ENCODE measurements at regions not wholly inside any gene's neighbourhood (a gene's known extent, or its start where the extent isn't known, plus 50 kb on each side); places are given as distances from the start of the nearest gene placed in this dataset.
"Not testable (repeated sequence)": the region's sequence is repeated elsewhere in the genome, so short reads cannot be mapped to it uniquely, and the experiment has no call there.

DNA sequence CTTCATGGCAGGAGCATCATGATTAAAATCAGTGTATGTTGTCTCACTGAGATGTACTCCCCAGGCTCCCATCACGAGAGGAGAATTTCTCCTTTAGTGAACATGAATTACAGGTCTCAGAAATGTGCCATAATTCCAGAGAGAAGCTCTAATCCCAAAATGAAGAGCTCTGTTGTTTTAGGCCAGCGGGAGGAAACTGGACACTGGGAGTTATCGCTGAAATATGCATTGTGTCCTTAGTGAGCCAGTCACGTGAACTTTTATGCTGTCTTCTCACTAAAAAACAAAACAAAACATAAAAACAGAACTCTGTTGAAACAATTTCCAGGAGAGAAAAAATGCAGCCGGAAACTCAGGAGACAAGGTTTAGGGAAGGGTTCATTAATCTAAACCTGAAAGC lies 315.7 kb upstream of the NT5E start:
- no peak overlapping the region for H3K4me3 ChIP-seq
- H3K4me1 ChIP-seq = no peaks in the 10 kb centered on the region
- no peaks in the 10 kb centered on the region for H3K27me3 ChIP-seq (ENCODE audit: low read depth)
- no peaks in the 10 kb centered on the region for H3K9me3 ChIP-seq
- no peaks in the 10 kb centered on the region for H3K36me3 ChIP-seq (replicated peaks)
- in situ Hi-C loops (cut with MboI; ENCODE audit: low sequenced_read_pairs) = no loop called here
- no peak for DNase-seq (ENCODE audit: low spot score in 2 of 2)

DNA sequence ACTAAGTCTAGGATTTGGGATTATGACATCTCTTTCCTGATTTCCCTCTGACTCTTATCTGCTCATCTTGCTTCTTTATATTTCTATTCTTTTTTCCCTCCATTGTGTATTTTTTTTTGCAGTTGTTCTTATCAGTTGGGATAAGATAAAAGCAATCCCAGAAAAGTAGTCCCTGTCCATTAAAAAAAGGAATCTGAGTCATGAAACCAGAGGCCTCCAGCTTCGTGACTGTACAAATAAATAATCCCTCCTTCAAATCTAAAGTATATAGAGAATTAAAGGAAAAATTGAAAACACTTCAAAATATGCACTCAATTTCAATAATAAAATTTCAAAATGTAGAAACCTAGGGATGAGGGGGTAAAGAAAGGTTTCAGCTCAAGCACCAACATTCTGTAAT lies 317.8 kb upstream of the NT5E start:
- H3K36me3 ChIP-seq (replicated peaks) = no peaks in the 10 kb centered on the region
- in situ Hi-C loops (cut with MboI; ENCODE audit: low sequenced_read_pairs) = no loop called here
- no peak overlapping the region for H3K4me3 ChIP-seq
- no peaks in the 10 kb centered on the region for H3K27me3 ChIP-seq (ENCODE audit: low read depth)
- DNase-seq (ENCODE audit: low spot score in 2 of 2) = no peak
- no peaks in the 10 kb centered on the region for H3K9me3 ChIP-seq
- H3K4me1 ChIP-seq = no peaks in the 10 kb centered on the region

DNA sequence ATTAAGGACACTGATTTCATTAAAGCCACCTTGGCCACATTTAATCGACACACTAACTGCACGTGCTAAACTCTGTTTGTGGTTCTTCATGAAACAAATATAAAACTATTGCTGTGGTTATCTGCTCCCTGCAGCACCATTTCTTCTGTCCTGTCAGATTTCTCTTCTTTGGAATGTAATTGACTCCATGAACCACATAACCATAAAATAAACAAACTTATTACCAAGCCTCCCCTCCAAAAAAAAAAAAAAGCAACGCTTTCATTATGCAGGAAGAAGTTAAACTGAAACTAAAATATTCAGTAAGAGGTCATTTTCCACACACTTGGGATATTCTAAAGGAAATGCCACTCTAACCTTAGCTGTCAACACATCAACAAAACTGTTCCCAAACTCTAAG lies 319.1 kb upstream of the NT5E start:
- no peaks in the 10 kb centered on the region for H3K36me3 ChIP-seq (replicated peaks)
- no peaks in the 10 kb centered on the region for H3K9me3 ChIP-seq
- no peak overlapping the region for H3K4me3 ChIP-seq
- H3K27me3 ChIP-seq (ENCODE audit: low read depth) = no peaks in the 10 kb centered on the region
- no peak for DNase-seq (ENCODE audit: low spot score in 2 of 2)
- no peaks in the 10 kb centered on the region for H3K4me1 ChIP-seq
- in situ Hi-C loops (cut with MboI; ENCODE audit: low sequenced_read_pairs) = no loop called here

DNA sequence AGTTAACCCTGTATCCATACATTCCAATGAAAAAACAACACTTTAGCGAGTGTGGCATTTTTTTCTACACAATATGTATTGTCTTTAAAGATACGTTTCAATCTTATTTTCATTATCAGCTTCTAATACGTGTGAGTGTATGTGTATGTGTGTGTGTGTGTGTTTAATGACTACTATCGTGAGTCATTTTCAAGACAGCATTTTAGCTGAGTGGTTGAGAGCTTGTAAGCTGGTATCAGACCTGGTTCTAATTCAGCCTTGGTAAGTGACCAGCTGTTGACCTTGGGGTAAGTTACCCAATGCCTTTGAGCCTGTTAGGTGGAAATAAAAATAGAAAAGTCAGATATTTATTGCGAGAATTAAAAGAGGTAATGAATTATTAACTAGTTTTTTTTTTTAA lies 320.0 kb upstream of the NT5E start:
- H3K27me3 ChIP-seq (ENCODE audit: low read depth) = peaks cover 3% of the 10 kb centered on the region; the same call in 1 of the 2 replicates
- no peaks in the 10 kb centered on the region for H3K9me3 ChIP-seq
- H3K36me3 ChIP-seq (replicated peaks) = no peaks in the 10 kb centered on the region
- H3K4me1 ChIP-seq = no peaks in the 10 kb centered on the region
- in situ Hi-C loops (cut with MboI; ENCODE audit: low sequenced_read_pairs) = no loop called here
- no peak overlapping the region for H3K4me3 ChIP-seq
- DNase-seq (ENCODE audit: low spot score in 2 of 2) = no peak

DNA sequence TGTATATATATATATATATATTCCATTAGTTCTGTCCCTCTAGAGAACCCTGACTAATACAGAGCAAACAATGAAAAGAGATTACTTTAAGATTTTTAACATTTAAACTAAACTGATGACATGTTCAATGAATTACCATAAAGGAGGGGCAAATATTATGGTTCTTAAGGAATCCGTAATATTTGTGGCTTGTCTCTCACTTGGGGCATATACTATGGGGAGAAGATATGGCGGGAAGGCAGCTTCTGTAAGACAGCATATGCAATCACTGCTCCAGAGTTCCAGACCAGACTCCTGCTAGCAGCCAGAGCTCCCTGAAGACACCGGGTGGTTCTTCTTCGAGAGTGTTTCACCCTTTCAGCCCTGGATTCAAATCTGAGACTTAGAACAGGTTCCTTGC lies 321.1 kb upstream of the NT5E start:
- Histone ChIP-seq H3K4me3 (no peak overlapping the region), H3K4me1 (no peaks in the 10 kb centered on the region), H3K9me3 (no peaks in the 10 kb centered on the region), H3K36me3 (replicated peaks) (no peaks in the 10 kb centered on the region), H3K27me3 (ENCODE audit: low read depth) (peaks cover 3% of the 10 kb centered on the region; the same call in 1 of the 2 replicates)
- DNase-seq (ENCODE audit: low spot score in 2 of 2) = no peak
- in situ Hi-C loops (cut with MboI; ENCODE audit: low sequenced_read_pairs) = no loop called here

DNA sequence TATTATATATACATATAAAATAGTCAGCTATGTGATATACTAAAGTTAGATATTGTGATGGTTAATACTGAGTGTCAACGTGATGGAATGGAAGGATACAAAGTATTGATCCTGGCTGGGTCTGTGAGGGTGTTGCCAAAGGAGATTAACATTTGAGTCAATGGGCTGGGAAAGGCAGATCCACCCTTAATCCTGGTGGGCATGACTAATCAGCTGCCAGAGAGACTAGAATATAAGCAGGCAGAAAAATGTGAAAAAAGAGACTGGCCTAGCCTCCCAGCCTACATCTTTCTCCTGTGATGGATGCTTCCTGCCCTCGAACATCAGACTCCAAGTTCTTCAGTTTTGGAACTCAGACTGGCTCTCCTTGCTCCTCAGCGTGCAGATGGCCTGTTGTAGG lies 321.6 kb upstream of the NT5E start:
- H3K9me3 ChIP-seq; H3K4me1 ChIP-seq; H3K4me3 ChIP-seq; H3K36me3 ChIP-seq (replicated peaks); DNase-seq (ENCODE audit: low spot score in 2 of 2); in situ Hi-C loops (cut with MboI; ENCODE audit: low sequenced_read_pairs); H3K27me3 ChIP-seq (ENCODE audit: low read depth): not testable (repeated sequence)

DNA sequence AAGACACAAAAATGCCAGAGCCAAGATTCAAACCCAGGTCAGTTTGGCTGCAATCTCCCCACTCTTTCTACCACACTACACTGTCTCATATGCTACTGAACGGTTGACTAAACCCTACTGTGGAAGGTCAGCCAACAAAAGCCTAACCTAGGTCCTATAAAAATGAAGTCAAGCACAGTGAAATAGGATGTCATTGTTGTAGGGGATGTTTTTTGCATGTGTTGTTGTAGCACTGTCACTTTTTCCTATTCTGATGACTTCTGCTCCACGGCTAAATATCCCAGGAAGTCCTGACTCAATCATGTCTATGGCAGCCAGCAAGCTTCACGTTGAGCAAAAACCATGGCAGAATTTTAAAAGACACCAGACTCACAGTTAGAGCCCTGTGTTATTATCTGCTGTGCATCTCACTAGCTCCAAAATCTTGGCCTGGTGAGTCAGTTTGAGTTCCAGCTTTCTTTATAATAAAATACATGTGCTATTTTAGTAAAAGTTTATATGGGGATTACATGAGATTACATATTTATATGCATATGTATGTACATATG lies 322.1 kb upstream of the NT5E start:
- Histone ChIP-seq H3K4me3 (no peak overlapping the region), H3K27me3 (ENCODE audit: low read depth) (peaks cover 3% of the 10 kb centered on the region; the same call in 1 of the 2 replicates), H3K4me1 (no peaks in the 10 kb centered on the region), H3K9me3 (no peaks in the 10 kb centered on the region), H3K36me3 (replicated peaks) (no peaks in the 10 kb centered on the region)
- no peak for DNase-seq (ENCODE audit: low spot score in 2 of 2)
- in situ Hi-C loops (cut with MboI; ENCODE audit: low sequenced_read_pairs) = no loop called here

DNA sequence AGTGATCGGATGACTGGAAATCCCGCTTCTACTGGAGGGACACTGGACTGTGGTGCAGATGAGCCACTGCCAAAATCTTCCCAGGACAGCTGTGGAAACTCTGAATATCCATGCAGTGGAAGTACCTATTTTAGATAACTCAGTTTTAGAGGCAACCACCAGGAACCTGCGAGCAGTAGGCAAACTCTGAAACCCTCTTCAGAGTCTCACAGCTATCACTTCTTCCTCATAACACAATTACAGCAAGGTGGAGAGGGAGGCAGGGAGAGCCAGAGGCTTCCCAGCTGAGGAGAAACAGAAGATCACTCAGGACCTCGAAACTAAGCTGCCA lies 322.8 kb upstream of the NT5E start:
- DNase-seq (ENCODE audit: low spot score in 2 of 2) = no peak
- Histone ChIP-seq H3K27me3 (ENCODE audit: low read depth) (peaks cover 3% of the 10 kb centered on the region; the same call in 1 of the 2 replicates), H3K4me3 (no peak overlapping the region), H3K36me3 (replicated peaks) (no peaks in the 10 kb centered on the region), H3K4me1 (no peaks in the 10 kb centered on the region), H3K9me3 (no peaks in the 10 kb centered on the region)
- in situ Hi-C loops (cut with MboI; ENCODE audit: low sequenced_read_pairs) = no loop called here

DNA sequence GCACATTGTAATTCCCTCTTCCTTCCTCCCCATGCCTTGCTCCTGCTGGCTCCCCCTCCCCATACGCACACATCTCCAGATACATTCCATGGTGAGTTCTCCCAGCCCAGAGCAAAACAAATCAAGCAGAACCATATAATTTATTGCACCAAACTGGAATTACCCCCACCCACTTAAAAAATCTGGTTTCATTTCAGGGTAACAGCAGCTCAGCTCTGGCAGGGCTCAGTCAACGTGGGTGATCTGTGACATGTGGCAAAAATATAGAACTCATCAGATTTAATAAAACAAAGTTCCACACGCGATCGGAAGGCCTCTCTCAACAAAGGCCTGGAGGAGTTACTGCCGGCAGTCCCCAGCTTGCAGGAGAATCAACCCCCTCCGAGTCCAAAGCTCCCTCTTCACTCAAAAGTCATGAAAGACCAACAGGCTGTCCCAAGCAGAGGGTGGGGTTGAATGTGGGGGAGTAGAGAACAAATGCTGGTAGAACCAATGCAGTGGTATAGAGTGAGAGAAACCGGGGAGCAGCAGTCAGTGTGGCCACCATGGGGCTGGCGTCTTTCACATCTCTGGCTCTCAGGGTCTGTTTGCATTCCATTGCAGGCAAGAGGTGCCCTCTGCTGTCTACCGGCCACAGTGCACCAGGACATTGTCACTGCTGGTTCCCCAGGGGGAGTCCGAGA lies 323.3 kb upstream of the NT5E start:
- Histone ChIP-seq H3K27me3 (ENCODE audit: low read depth) (peaks cover 3% of the 10 kb centered on the region; the same call in 1 of the 2 replicates), H3K36me3 (replicated peaks) (no peaks in the 10 kb centered on the region), H3K9me3 (no peaks in the 10 kb centered on the region), H3K4me3 (no peak overlapping the region), H3K4me1 (no peaks in the 10 kb centered on the region)
- peak in 1 of 2 experiments; percentile 62 for DNase-seq (ENCODE audit: low spot score in 2 of 2)
- in situ Hi-C loops (cut with MboI; ENCODE audit: low sequenced_read_pairs) = no loop called here

DNA sequence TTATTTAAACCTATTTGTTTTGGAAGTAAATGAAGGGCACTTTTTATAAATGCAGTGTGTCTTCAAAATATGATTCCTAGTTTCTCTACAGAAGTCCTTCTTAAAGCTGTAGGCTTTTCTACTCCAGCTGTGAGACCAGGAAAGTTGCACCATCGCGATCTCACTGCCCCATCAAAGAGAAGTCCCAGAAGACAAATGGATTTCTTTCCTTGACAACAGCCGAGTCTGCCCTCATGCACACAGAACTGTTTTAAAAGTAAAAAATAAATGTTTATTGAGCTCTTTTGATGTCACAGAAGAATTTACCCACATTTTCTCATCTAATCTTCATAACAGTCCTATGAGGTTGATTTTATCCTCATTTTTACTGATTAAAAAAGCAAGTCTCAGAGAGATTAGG lies 324.4 kb upstream of the NT5E start:
- Histone ChIP-seq H3K4me1 (no peaks in the 10 kb centered on the region), H3K4me3 (no peak overlapping the region), H3K36me3 (replicated peaks) (no peaks in the 10 kb centered on the region), H3K27me3 (ENCODE audit: low read depth) (peaks cover 3% of the 10 kb centered on the region; the same call in 1 of the 2 replicates), H3K9me3 (no peaks in the 10 kb centered on the region)
- DNase-seq (ENCODE audit: low spot score in 2 of 2) = no peak
- in situ Hi-C loops (cut with MboI; ENCODE audit: low sequenced_read_pairs) = no loop called here

DNA sequence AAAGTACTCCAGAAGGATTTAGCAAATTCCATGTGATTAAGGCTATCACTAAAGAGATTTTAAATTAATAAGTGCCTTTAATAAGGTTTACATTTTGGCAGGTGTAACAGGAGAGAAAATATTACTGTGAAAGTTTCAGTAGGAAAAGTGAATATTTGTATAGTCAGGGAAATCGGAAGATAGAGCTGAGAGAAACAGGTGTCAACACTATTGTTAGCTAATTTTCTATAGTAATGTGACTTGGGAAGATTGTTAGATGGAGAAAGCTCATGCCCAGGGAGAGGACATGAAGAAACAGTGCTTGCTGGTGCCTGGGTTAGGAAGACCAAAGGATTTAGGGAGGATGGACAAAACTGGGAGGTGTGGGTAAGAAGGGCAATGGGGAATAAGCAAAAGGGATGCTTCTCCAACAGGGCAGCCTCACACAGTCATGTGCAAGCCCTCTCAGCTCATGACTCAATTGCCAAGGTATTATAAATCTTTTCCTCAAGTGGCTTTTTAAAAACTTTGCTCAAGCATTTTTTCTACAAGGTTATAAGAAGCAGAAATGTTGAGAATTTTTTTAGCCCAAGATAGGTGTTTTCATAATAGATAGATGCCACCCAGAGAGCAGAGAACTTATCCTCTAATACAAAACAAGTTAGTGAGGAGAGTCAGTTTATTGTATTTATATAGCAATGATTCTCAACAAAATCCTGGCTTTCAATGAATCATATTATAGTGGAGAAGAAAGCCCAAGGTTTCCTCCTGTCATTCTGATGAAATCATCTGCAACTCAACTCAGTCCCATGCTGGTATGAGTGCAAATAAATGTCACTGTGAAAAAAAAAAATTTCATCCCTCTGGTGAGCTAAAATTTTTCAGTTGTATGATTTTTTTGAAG lies 325.2 kb upstream of the NT5E start:
- no peak for DNase-seq (ENCODE audit: low spot score in 2 of 2)
- H3K27me3 ChIP-seq (ENCODE audit: low read depth) = peaks cover 3% of the 10 kb centered on the region; the same call in 1 of the 2 replicates
- H3K36me3 ChIP-seq (replicated peaks) = no peaks in the 10 kb centered on the region
- H3K4me3 ChIP-seq = no peak overlapping the region
- in situ Hi-C loops (cut with MboI; ENCODE audit: low sequenced_read_pairs) = no loop called here
- H3K4me1 ChIP-seq = no peaks in the 10 kb centered on the region
- H3K9me3 ChIP-seq = no peaks in the 10 kb centered on the region

DNA sequence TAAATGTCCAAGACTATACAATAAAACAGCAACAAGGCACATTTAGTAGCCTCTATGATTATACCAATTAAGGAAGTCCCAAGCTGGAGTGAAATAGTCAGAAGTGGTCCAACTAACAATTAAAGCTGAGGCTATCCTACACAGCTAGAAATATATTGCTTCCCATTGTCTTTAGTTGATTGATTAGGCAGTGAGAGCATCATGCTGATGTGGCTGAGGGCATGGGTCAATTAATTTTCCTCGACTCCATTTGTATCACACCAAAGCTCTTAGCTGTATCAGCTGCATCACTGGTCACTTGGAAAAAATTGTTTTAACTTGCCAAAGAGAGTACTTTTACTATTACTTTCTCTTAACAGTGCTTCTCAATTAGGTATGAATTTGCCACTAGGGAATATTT lies 328.7 kb upstream of the NT5E start:
- DNase-seq (ENCODE audit: low spot score in 2 of 2) = no peak
- H3K27me3 ChIP-seq (ENCODE audit: low read depth) = peaks cover 3% of the 10 kb centered on the region; the same call in 1 of the 2 replicates
- in situ Hi-C loops (cut with MboI; ENCODE audit: low sequenced_read_pairs) = no loop called here
- no peaks in the 10 kb centered on the region for H3K9me3 ChIP-seq
- H3K4me3 ChIP-seq = no peak overlapping the region
- no peaks in the 10 kb centered on the region for H3K4me1 ChIP-seq
- no peaks in the 10 kb centered on the region for H3K36me3 ChIP-seq (replicated peaks)

DNA sequence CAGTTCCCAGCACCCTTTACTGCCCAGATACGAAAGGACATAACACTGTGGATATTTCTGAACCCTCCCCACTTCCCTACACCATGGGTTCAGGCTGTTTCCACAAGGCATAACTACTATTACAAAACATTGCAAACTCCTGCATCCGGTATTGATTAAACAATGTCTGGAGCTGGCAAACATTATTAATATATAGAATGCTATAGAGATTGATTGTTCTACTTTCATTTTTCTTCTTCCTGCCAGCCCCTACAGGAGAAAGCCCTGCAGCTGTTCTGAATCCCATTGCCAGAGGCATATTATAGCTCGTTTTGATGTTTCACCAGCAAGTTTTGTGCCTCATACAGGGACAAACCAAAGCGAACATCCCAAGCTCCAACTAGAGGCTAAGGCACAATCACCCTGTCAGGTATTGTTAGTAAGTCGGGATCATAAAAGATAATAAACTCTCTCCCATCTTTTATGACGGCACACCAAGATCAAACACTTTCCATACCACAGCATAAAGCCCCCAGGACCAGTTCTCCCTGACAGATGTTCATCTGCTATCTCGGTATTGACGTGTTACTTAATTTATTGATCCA lies 331.1 kb upstream of the NT5E start:
- no peak for DNase-seq (ENCODE audit: low spot score in 2 of 2)
- no peaks in the 10 kb centered on the region for H3K27me3 ChIP-seq (ENCODE audit: low read depth)
- in situ Hi-C loops (cut with MboI; ENCODE audit: low sequenced_read_pairs) = no loop called here
- no peaks in the 10 kb centered on the region for H3K4me1 ChIP-seq
- H3K9me3 ChIP-seq = no peaks in the 10 kb centered on the region
- no peaks in the 10 kb centered on the region for H3K36me3 ChIP-seq (replicated peaks)
- H3K4me3 ChIP-seq = no peak overlapping the region

DNA sequence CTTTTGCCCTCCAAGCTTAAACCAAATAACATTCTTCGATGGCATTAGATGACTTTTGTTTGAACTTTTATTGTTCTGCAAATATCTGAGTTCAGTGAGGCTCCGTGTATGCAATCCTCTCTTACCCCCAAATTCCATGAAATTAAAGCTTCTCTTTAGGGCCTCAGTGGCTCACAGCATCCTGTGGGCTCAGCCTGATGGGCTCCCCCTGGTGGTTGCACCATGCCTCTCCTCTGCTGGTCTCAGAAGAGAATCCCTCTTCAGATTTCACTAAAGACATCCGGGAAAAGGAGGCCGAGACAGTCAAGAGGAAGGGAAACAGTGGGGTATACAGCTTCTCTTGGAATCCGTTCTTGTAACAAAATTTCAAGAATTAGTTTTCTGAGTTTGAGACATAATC lies 331.6 kb upstream of the NT5E start:
- in situ Hi-C loops (cut with MboI; ENCODE audit: low sequenced_read_pairs) = no loop called here
- H3K27me3 ChIP-seq (ENCODE audit: low read depth) = no peaks in the 10 kb centered on the region
- DNase-seq (ENCODE audit: low spot score in 2 of 2) = peak in 1 of 2 experiments; percentile 13

More for the DNA sequence above, 331.6 kb upstream of the NT5E start:
- Histone ChIP-seq H3K4me1 (no peaks in the 10 kb centered on the region), H3K9me3 (no peaks in the 10 kb centered on the region), H3K4me3 (no peak overlapping the region), H3K36me3 (replicated peaks) (no peaks in the 10 kb centered on the region)
